ENCODE measurements at regions not wholly inside any gene's neighbourhood (a gene's known extent, or its start where the extent isn't known, plus 50 kb on each side); places are given as distances from the start of the nearest gene placed in this dataset.

DNA sequence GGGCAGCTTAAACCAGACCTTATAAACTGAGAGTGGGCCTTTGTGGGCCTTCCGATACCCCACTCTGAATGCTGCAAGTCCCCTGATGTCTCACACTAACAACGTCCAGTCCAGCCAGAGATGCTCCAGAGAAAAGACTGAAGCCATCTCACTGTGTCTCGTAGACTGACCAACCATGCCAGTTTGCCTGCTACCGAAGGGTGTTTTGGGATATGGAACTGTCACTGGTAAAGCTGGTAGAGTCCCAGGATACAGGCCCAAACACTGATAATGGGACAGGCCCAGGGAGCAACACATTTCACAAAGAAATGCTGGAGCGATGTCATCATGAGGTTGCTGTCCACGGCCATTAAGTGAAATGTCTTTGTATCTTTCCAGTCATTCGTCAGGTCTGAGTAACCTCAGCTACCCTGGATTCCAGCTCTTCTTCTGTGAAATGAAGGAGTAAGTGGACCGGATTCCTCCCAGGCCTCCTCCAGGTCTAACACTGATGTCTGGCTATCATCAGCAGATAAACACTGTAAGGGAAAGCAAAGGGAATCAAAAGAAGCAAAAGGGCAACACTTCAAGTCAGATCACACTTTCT, 81.6 kb downstream of the SLC5A7 start:
- Histone ChIP-seq H3K4me1 (no peaks in the 10 kb centered on the region), H3K27ac (replicated peaks in 1 of 4) (no peak overlapping the region), H3K36me3 (no peaks in the 10 kb centered on the region), H3K27me3 (no peaks in the 10 kb centered on the region), H3K4me3 (no peak overlapping the region), H3K9me3 (no peaks in the 10 kb centered on the region)
- WGBS: 70% methylated on average over 6 of the region's 8 CpGs
- TF ChIP-seq POLR2AphosphoS5 (IDR thresholded peaks at IDR 0.05) (no peak), EP300 (IDR thresholded peaks at IDR 0.05) (no peak), POLR2A (IDR thresholded peaks at IDR 0.05; ENCODE audit: low read depth) (no peak)
- TF ChIP-seq, protein P1, sequence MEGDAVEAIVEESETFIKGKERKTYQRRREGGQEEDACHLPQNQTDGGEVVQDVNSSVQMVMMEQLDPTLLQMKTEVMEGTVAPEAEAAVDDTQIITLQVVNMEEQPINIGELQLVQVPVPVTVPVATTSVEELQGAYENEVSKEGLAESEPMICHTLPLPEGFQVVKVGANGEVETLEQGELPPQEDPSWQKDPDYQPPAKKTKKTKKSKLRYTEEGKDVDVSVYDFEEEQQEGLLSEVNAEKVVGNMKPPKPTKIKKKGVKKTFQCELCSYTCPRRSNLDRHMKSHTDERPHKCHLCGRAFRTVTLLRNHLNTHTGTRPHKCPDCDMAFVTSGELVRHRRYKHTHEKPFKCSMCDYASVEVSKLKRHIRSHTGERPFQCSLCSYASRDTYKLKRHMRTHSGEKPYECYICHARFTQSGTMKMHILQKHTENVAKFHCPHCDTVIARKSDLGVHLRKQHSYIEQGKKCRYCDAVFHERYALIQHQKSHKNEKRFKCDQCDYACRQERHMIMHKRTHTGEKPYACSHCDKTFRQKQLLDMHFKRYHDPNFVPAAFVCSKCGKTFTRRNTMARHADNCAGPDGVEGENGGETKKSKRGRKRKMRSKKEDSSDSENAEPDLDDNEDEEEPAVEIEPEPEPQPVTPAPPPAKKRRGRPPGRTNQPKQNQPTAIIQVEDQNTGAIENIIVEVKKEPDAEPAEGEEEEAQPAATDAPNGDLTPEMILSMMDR (IDR thresholded peaks at IDR 0.05): no peak
- intact Hi-C loops (cut with DNase I): no loop called here
- DNase-seq (ENCODE audit: extremely low spot score): peak; percentile 87

DNA sequence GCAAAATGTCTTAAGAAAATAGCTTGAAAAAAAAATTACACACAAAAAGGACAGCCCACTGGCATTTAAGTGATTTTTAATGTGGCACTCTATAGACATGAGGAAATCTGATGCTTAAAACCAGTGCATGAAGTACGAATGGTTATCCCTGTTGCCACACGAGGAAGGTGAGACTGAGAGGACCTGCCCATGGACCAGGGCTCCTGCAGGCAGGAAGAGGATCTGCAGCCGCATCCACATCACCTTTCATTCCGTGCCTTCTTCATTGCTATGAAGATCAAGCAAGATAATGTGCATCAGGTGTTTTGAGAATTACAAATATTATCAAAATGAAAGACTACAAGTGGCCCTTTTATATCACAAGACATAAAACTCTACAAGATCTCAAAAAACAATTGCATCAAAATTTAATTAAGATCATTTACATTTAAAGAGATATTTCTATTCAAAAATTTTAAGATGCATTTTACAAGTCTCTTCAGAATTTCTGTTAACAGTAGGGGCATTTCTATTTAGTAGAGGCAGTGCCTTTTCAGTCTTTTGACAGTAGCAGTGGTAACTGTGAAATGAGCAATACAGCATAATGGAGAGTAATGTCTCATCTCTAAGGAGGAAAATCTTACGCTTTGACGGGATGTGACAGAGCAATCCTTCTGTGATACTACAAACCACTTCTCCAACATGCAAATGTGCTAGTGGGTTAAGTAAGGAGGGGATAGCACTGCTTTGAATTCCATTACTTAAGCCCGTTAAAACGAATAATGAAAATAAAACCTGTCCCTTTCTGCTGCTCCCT, 83.4 kb downstream of the SLC5A7 start:
- TF ChIP-seq, protein P1 (IDR thresholded peaks at IDR 0.05): no peak
- TF ChIP-seq POLR2AphosphoS5 (IDR thresholded peaks at IDR 0.05) (no peak), EP300 (IDR thresholded peaks at IDR 0.05) (no peak), POLR2A (IDR thresholded peaks at IDR 0.05; ENCODE audit: low read depth) (no peak)
- no peak overlapping the region for H3K4me3 ChIP-seq
- H3K27me3 ChIP-seq: no peaks in the 10 kb centered on the region
- no peaks in the 10 kb centered on the region for H3K36me3 ChIP-seq
- no peaks in the 10 kb centered on the region for H3K9me3 ChIP-seq
- no peaks in the 10 kb centered on the region for H3K4me1 ChIP-seq
- WGBS: 80% methylated on average over 8 of the region's 8 CpGs
- no peak overlapping the region for H3K27ac ChIP-seq (replicated peaks in 1 of 4)
- intact Hi-C loops (cut with DNase I): no loop called here
- no peak for DNase-seq (ENCODE audit: extremely low spot score)

DNA sequence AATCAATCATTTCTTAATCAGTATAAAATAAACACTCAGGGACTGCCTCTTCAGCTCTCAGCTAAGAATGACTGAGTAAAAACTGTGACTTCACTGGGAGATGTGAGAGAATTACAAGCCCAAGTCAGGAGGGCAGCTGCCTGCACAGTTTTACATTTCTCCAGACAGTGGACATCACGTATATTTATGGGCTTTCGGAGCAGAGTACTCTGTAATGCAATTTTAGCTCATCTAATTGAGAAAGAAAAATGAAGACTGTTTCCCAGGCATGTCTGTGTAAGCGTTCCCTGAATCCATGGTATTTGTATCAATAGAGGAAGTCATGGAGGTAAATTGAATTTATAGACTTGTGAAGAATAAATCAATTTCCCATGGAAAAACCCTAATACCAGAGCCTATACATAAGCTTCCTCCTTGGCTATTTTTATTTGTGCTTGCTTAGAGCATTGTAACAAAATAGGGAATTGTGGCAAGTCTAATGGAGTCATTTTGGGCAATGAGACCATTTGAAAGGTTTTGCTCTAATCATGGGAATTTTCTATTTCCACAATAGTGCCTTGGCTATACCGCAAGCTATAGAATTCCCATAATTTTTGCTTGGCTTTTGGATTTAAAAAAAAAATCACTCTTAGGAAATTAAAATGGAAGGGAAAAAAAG, 87.2 kb downstream of the SLC5A7 start:
- 56% methylated on average over 4 of the region's 4 CpGs for WGBS
- Histone ChIP-seq H3K36me3 (no peaks in the 10 kb centered on the region), H3K27me3 (no peaks in the 10 kb centered on the region), H3K4me1 (no peaks in the 10 kb centered on the region), H3K27ac (replicated peaks in 1 of 4) (no peak overlapping the region), H3K4me3 (no peak overlapping the region), H3K9me3 (no peaks in the 10 kb centered on the region)
- TF ChIP-seq, protein P1 (IDR thresholded peaks at IDR 0.05): no peak
- no peak for TF ChIP-seq POLR2A (IDR thresholded peaks at IDR 0.05; ENCODE audit: low read depth)
- no peak for TF ChIP-seq POLR2AphosphoS5 (IDR thresholded peaks at IDR 0.05)
- TF ChIP-seq EP300 (IDR thresholded peaks at IDR 0.05): no peak
- intact Hi-C loops (cut with DNase I): no loop called here
- no peak for DNase-seq (ENCODE audit: extremely low spot score)

DNA sequence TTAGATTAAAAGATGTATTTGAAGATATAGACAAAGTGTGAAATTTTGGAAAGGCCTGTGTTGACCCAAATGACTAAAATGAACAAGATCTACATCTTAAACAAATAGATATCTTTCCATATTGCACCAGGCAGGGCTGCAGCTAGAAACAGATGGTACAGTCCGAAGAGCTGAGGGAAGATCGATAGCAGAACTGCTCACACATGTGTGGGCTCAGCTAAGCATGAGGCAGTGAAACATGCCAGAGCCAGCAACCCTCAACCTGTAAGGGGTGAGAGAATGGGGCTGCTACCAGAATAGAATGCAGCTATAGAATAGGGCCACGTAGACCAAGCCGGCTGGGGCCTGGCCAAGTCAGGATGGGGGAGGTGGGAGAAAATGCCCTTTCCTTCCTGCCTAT, 87.8 kb downstream of the SLC5A7 start:
- no peak overlapping the region for H3K4me3 ChIP-seq

More for the DNA sequence above, 87.8 kb downstream of the SLC5A7 start:
- H3K9me3 ChIP-seq: no peaks in the 10 kb centered on the region
- no peaks in the 10 kb centered on the region for H3K27me3 ChIP-seq
- intact Hi-C loops (cut with DNase I): no loop called here
- no peaks in the 10 kb centered on the region for H3K36me3 ChIP-seq
- 83% methylated on average over 4 of the region's 4 CpGs for WGBS
- DNase-seq (ENCODE audit: extremely low spot score): no peak
- no peak overlapping the region for H3K27ac ChIP-seq (replicated peaks in 1 of 4)
- no peak for TF ChIP-seq EP300 (IDR thresholded peaks at IDR 0.05)
- no peak for TF ChIP-seq POLR2AphosphoS5 (IDR thresholded peaks at IDR 0.05)
- TF ChIP-seq POLR2A (IDR thresholded peaks at IDR 0.05; ENCODE audit: low read depth): no peak
- TF ChIP-seq, protein P1 (IDR thresholded peaks at IDR 0.05): no peak
- H3K4me1 ChIP-seq: no peaks in the 10 kb centered on the region

Data from esophagus muscularis mucosa (tissue), 4 donors.